ENCODE measurements at regions not wholly inside any gene's neighbourhood (a gene's known extent, or its start where the extent isn't known, plus 50 kb on each side); places are given as distances from the start of the nearest gene placed in this dataset.
"Not testable (repeated sequence)": the region's sequence is repeated elsewhere in the genome, so short reads cannot be mapped to it uniquely, and the experiment has no call there.

DNA sequence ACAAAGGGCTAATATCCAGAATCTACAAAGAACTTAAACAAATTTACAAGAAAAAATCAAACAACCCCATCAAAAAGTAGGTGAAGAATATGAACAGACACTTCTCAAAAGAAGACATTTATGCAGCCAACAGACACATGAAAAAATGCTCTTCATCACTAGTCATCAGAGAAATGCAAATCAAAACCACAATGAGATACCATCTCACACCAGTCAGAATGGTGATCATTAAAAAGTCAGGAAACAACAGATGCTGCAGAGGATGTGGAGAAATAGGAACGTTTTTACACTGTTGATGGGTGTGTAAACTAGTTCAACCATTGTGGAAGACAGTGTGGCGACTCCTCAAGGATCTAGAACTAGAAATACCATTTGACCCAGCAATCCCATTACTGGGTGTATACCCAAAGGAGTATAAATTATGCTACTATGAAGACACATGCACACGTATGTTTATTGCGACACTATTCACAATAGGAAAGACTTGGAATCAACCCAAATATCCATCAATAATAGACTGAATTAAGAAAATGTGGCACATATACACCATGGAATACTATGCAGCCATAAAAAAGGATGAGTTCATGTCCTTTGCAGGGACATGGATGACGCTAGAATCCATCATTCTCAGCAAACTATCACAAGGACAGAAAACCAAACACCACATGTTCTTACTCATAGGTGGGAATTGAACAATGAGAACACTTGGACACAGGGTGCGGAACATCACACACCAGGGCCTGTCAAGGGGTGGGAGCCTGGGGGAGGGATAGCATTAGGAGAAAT is 241.5 kb downstream of the KCNRG start:
- in situ Hi-C loops (cut with MboI; ENCODE audit: low sequenced_read_pairs), result not testable (repeated sequence)

- in situ Hi-C loops (cut with MboI; ENCODE audit: low sequenced_read_pairs), result no loop called here
These were observed 242.4 kb downstream of the KCNRG start for GRCh38 chr13:50257646-50258045.

GRCh38 chr13:50261130-50261901 is 246.1 kb downstream of the KCNRG start:
- in situ Hi-C loops (cut with MboI; ENCODE audit: low sequenced_read_pairs), result no loop called here

DNA sequence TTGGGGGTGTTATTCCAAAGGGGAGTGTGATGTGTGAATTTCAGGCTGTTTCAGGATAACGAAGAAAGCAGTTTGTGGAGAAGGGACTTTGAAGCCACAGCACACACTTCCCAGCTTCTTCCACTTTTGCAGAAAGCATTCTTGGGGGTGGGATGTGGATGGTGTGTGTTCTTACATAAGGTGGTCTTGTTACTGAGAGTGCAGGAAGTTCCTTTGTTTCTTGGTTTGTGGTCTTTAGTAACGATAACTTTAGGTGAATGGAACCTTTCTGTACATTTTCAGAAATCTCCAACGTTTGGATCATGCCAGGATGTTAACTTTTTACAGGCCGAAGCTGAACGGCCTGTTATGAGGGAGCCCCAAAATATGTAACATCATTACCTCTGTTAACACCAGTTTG is 251.8 kb downstream of the KCNRG start:
- in situ Hi-C loops (cut with MboI; ENCODE audit: low sequenced_read_pairs), result no loop called here

- in situ Hi-C loops (cut with MboI; ENCODE audit: low sequenced_read_pairs), result no loop called here
These were observed 252.7 kb downstream of the KCNRG start for GRCh38 chr13:50267917-50268316.

DNA sequence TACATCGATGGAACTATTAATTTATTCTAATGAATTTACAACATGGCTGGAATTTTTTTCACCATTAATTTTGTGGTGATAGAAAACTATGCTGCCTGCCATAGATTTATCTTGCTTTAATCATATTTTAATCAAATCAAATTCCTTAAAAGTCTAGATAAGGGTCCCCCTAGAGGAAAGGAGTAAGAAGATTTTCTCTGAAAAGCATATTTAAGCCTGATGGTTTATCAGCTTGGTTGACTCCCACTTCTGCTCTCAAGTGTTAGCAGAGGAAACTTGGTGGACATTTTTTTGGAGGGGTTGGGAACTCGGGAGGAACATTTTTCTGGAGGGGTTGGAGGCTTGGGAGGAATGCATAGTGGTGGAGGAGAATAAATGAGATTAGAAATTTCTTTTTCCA is 253.3 kb downstream of the KCNRG start:
- in situ Hi-C loops (cut with MboI; ENCODE audit: low sequenced_read_pairs), result no loop called here

DNA sequence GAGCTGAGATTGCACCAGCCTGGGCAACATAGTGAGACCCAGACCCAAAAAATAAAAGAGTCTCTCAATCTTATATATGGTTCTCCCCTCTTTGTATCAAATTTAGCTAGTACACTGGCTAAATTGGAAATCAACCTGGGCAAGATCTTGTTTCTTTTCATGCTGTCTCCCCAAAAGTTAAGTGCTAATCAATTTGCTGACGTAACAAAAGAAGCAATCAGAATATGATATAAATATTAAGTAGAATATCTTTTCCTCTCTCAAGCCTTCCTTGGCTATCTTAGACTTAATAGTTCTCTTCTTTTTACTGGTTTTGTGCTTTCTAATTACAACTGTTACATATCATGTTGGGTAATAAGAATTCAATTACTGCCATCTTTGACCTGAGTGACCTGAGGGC is 258.9 kb downstream of the KCNRG start:
- in situ Hi-C loops (cut with MboI; ENCODE audit: low sequenced_read_pairs), result no loop called here

GRCh38 chr13:50275392-50276063 is 260.3 kb downstream of the KCNRG start:
- in situ Hi-C loops (cut with MboI; ENCODE audit: low sequenced_read_pairs), result no loop called here

- in situ Hi-C loops (cut with MboI; ENCODE audit: low sequenced_read_pairs), result no loop called here
These were observed 261.3 kb downstream of the KCNRG start for GRCh38 chr13:50276550-50276949.

DNA sequence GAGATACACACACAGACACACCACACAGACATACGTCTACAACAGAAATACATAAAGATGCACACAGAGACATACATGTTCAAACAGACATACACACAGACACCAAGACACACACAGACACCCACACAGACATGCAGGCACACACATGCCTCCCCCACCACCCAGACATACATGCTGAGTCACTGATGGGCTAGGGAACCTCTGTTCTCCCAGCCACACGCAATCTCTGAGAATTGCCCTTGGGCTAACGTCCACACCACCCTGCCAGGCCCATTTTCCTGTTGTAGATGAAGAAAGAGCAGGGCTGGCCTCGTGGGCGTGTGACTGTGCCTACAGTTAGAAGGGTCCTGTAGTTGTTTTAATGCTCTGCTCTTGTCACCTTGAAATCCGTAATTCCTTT is 261.9 kb downstream of the KCNRG start:
- in situ Hi-C loops (cut with MboI; ENCODE audit: low sequenced_read_pairs), result no loop called here

- in situ Hi-C loops (cut with MboI; ENCODE audit: low sequenced_read_pairs), result no loop called here
These were observed 262.7 kb downstream of the KCNRG start for GRCh38 chr13:50277906-50278305.

DNA sequence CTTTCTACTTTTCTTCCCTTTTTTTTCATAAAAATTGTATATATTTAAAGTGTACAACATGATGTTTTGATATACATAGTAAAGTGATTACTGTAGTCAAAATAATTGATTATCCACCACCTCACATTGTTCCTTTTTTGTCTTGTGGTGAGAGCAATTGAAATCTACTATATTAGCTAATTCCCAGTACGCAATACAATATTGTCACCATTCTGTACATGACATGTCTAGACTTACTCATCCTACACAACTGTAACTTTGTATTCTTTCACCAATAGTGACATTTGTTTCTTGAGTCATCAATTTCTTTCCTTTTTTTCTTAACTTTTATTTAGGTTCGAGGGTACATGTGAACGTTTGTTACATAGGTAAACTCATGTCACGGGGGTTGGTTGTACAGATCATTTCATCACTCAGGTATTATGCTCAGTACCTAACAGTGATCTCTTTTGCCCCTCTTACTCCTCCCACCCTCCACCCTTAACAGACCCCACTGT is 265.2 kb downstream of the KCNRG start:
- in situ Hi-C loops (cut with MboI; ENCODE audit: low sequenced_read_pairs), result no loop called here

- in situ Hi-C loops (cut with MboI; ENCODE audit: low sequenced_read_pairs), result no loop called here
These were observed 266.8 kb downstream of the KCNRG start for GRCh38 chr13:50282016-50282415.

- in situ Hi-C loops (cut with MboI; ENCODE audit: low sequenced_read_pairs), result no loop called here
These were observed 267.8 kb downstream of the KCNRG start for GRCh38 chr13:50283017-50283416.

- in situ Hi-C loops (cut with MboI; ENCODE audit: low sequenced_read_pairs), result no loop called here
These were observed 269.3 kb downstream of the KCNRG start for GRCh38 chr13:50284540-50284939.

GRCh38 chr13:50285283-50285682 is 270.0 kb downstream of the KCNRG start:
- in situ Hi-C loops (cut with MboI; ENCODE audit: low sequenced_read_pairs), result no loop called here

DNA sequence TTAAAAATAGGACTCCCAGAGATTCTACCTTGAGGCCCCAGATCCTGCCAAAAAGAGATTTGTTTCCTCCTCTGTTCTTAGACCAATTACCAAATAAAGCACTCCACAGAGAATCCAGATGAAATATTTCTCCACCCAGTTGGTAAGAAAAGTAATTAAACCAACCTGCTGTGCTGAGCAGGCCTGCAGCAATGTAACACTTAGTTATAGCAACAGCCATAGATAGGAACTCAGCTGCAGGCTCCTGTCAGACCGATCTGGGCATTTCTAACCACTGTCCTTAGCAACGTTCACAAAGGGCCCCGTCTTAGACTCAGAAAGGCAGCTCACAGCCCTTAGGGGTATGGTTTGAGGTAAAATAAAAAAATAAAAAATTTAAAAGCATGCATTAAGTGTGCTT is 271.1 kb downstream of the KCNRG start:
- in situ Hi-C loops (cut with MboI; ENCODE audit: low sequenced_read_pairs), result no loop called here

GRCh38 chr13:50290186-50290585 is 274.9 kb downstream of the KCNRG start:
- in situ Hi-C loops (cut with MboI; ENCODE audit: low sequenced_read_pairs), result no loop called here

- in situ Hi-C loops (cut with MboI; ENCODE audit: low sequenced_read_pairs), result no loop called here
These were observed 276.4 kb downstream of the KCNRG start for GRCh38 chr13:50291611-50292010.

GRCh38 chr13:50292081-50292480 is 276.8 kb downstream of the KCNRG start:
- in situ Hi-C loops (cut with MboI; ENCODE audit: low sequenced_read_pairs), result no loop called here

GRCh38 chr13:50294425-50294824 is 279.2 kb downstream of the KCNRG start:
- in situ Hi-C loops (cut with MboI; ENCODE audit: low sequenced_read_pairs), result not testable (repeated sequence)

All from HL-60/S4 (cell line).